ENCODE measurements at regions not wholly inside any gene's neighbourhood (a gene's known extent, or its start where the extent isn't known, plus 50 kb on each side); places are given as distances from the start of the nearest gene placed in this dataset.

DNA sequence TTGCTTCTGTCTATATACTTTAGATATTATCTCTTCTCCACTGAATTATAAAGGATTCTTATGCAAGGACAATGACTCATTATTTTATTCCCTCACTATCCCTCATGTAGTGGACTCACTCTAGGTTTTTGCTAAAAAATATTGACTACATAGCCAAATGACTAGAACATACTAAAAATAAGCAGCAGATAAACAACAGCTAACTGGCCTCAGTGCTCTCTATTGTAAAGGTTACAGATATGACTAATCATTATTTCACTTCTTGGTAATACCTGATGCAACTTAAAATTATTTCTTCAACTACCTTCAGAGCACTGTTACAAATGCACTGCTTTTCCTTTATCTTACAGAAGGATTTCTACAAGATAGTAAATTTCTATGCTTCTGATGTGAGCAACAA, 147.6 kb upstream of the DEPDC1 start:
- no peak for TF ChIP-seq GATA3 (IDR thresholded peaks at IDR 0.05; ENCODE audit: low read depth, low read length)
- TF ChIP-seq GATA2 (IDR thresholded peaks at IDR 0.05; ENCODE audit: low read depth, low read length), result no peak
